GM12865 (cell line): ENCODE measurements at regions not wholly inside any gene's neighbourhood (a gene's known extent, or its start where the extent isn't known, plus 50 kb on each side); places are given as distances from the start of the nearest gene placed in this dataset.

ENCODE experiments used
- DNase-seq: peaks from one replicate; pipeline ENCODE4 v3.0.0; 2010; ENCODE audit warnings: low read depth
- H3K4me3 ChIP-seq: 2 replicates; pipeline ENCODE4 v1.5.1; 2011; ENCODE audit warnings: mild to moderate bottlenecking, low read depth, low read length, control low read depth
- CTCF ChIP-seq: IDR thresholded peaks from 2 replicates; pipeline ENCODE4 v1.5.1; 2011; ENCODE audit warnings: low read length, control low read depth, low read depth, inconsistent platforms; ENCODE audit not compliant: insufficient read depth; ENCODE audit errors: missing control alignments

GRCh38 chr18:73913505-73913904 lies 234.1 kb downstream of the FBXO15 start:
- DNase-seq: no peak
- H3K4me3 ChIP-seq: no peak overlapping the region
- TF ChIP-seq CTCF: no peak

- DNase-seq: peak; percentile 4
- H3K4me3 ChIP-seq: no peak overlapping the region
- TF ChIP-seq CTCF: no peak
Observed at GRCh38 chr18:73908323-73908722, 239.3 kb downstream of the FBXO15 start.

- TF ChIP-seq CTCF: no peak
- DNase-seq: no peak
- H3K4me3 ChIP-seq: no peak overlapping the region
Observed at GRCh38 chr18:73901566-73901965, 246.1 kb downstream of the FBXO15 start.

GRCh38 chr18:73901151-73901550 lies 246.5 kb downstream of the FBXO15 start:
- DNase-seq: no peak
- no peak for TF ChIP-seq CTCF
- H3K4me3 ChIP-seq: no peak overlapping the region

- H3K4me3 ChIP-seq: no peak overlapping the region
- no peak for DNase-seq
- no peak for TF ChIP-seq CTCF
Observed at GRCh38 chr18:73900106-73900835, 247.4 kb downstream of the FBXO15 start.

GRCh38 chr18:73897517-73897916 lies 250.1 kb downstream of the FBXO15 start:
- no peak overlapping the region for H3K4me3 ChIP-seq
- TF ChIP-seq CTCF: no peak
- no peak for DNase-seq

GRCh38 chr18:73896685-73897084 lies 250.9 kb downstream of the FBXO15 start:
- TF ChIP-seq CTCF: no peak
- H3K4me3 ChIP-seq: no peak overlapping the region
- peak; percentile 7 for DNase-seq
